NCI-H460 (cell line): ENCODE measurements at regions not wholly inside any gene's neighbourhood (a gene's known extent, or its start where the extent isn't known, plus 50 kb on each side); places are given as distances from the start of the nearest gene placed in this dataset.

Source experiments
- DNase-seq: peaks from one replicate; pipeline ENCODE4 v3.0.0-alpha.2; 2016; ENCODE audit warnings: low read depth; ENCODE audit errors: extremely low read depth
- small RNA-seq, 2 experiments: library from RNA; depleted of rRNA; stranded (forward); fragments of <200 nt; gene quantifications; one replicate each; pipeline ENCODE3, GENCODE V24; 2014

GRCh38 chr12:38547586-38547985, 231.0 kb downstream of the ALG10B start:
- no peak for DNase-seq

- DNase-seq = no peak
These were observed 239.3 kb downstream of the ALG10B start for GRCh38 chr12:38555620-38556591.

GRCh38 chr12:38556647-38557046, 240.1 kb downstream of the ALG10B start:
- no peak for DNase-seq

- no peak for DNase-seq
These were observed 268.5 kb downstream of the ALG10B start for GRCh38 chr12:38585086-38585485.

- DNase-seq = no peak
These were observed 270.2 kb downstream of the ALG10B start for GRCh38 chr12:38586789-38587188.

- no peak for DNase-seq
These were observed 271.0 kb downstream of the ALG10B start for GRCh38 chr12:38587594-38587993.

- DNase-seq = no peak
These were observed 272.2 kb downstream of the ALG10B start for GRCh38 chr12:38588624-38589305.

GRCh38 chr12:38589306-38589632, 272.7 kb downstream of the ALG10B start:
- no peak for DNase-seq

- no peak for DNase-seq
These were observed 285.4 kb downstream of the ALG10B start for GRCh38 chr12:38601949-38602348.

Small RNA genes in the stretch of these regions (small RNA-seq; reads per million reads assigned to genes)
- gene AC087897.1 = 0 to 0.02 reads per million in 2 experiments
